ENCODE measurements at regions not wholly inside any gene's neighbourhood (a gene's known extent, or its start where the extent isn't known, plus 50 kb on each side); places are given as distances from the start of the nearest gene placed in this dataset.

DNA sequence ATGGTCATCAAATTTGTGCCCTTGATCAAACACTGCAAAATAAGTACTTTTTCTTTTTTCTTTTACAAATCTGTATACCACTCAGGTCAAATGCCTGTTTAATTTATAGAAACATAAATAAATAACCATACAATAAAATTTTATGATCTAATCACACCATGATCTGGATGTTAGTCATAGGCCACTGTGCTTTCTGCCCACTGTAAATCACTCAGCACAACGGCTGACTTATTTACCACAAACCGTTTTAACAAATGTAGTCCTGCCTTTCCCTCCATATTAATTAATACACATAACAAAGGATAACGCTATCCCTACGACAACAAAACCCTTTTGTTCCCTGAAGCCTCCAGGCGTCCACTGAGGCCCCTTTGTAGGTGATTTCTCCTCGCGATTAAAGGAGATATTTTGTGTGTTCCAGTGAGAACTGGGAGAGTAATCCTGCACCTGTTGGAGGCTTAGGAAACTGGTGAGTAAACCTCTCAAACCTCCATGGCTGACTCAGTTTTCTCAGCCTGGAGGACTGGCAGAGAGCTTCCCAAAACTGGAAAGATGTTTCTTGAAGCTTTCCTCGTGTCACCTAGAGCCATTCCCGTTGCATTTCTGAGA is 477.1 kb upstream of the SGCG start:
- FAIRE-seq, result no peak

DNA sequence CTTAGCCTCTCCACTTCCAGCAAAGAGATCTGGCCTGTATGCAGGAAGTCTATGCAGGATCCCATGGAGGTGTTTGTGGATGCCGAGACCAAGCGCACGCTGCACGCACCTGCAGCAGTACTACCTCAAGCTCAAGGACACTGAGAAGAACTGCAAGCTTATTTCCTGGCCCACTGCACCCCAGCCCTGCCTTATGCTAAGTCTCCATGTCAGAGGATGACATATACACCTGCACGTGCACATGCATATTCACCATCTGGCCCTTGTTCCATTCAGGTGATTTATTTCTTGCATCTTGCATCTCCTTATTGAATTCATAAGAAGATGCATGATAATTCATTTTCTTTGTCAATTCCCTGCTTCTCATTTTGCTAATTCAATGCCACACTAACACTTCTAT is 472.8 kb upstream of the SGCG start:
- FAIRE-seq, result no peak

DNA sequence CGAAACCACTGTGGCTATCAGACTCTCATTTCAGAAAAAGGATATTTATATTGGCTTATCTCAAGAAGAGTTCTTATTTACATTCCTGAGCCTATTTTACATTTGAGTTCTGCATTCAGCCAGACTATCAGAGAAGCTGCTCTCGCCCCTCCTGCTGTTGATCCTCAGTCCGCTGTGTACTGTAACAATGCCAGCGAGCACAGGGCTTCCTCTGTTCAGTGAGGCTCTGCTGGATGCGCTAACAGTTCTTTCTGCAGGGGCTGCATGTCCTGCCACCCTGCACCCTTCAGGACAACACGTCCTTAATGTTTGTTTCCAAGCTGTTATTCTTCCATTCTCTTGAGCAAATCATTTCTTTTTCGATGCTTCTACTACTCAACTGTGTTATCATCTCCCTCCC is 463.7 kb upstream of the SGCG start:
- no peak for FAIRE-seq

DNA sequence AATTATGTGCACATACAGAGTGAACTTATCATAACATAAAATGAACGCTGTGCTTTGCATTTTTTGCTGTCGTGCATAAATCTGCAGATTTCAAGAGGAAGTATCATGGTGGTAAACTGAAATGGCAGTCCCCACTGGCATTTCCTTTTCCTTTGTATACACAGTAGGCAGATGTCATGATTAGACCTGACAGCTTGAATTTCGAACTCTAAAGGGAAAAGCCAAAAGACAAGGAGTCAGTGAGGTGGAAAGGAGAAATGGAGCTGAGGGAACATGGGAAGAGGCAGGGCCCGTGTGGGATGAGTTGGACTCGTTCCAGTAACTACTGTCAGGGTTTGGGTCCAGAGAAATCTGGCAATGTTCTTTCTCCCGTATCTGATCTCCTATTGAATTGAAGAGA is 454.1 kb upstream of the SGCG start:
- no peak for FAIRE-seq

DNA sequence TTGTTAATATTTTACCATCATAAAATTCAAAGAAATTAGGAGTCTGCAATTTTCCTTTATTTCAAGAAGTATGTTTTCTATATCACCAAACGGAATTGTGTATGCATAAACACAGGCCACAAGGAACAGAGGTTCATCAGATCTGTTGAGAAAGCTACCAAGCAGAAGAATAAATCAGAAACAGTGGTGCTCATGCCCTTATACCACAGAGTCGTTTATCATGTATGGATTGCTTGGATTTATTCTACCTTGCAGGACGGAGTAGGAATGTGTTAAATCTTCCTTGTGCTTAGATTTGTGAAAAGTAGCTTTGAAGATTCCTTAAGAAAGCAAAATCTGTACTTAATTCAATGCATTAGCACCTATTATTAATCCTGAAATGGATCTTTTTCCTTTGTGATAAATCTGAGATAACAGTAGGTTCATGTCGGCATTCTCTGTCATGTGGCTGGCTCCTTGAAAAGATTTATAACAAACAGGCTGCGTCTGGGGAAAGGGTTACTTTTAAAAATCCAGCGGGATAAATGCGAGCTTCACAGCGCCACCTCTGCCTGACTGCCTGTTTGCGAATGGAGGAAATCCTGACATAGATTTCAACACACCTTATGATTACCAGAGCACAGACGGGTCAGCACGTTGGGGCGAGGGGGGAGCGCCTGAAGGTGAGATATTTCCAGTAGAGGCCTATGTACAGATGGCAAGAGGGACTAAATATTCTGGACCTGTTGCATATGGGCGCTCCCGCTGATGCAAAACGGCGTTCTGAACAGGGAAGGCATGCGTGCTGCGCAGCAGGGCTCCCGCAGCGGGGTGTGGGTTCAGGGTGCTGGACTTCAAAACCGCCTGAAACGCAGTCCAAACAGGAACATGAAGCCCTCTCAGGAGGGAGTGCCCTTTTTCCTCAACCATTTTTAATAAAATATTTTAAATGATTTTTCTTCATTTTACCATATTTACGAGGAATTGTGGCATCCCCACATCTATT is 445.5 kb upstream of the SGCG start:
- no peak for FAIRE-seq

DNA sequence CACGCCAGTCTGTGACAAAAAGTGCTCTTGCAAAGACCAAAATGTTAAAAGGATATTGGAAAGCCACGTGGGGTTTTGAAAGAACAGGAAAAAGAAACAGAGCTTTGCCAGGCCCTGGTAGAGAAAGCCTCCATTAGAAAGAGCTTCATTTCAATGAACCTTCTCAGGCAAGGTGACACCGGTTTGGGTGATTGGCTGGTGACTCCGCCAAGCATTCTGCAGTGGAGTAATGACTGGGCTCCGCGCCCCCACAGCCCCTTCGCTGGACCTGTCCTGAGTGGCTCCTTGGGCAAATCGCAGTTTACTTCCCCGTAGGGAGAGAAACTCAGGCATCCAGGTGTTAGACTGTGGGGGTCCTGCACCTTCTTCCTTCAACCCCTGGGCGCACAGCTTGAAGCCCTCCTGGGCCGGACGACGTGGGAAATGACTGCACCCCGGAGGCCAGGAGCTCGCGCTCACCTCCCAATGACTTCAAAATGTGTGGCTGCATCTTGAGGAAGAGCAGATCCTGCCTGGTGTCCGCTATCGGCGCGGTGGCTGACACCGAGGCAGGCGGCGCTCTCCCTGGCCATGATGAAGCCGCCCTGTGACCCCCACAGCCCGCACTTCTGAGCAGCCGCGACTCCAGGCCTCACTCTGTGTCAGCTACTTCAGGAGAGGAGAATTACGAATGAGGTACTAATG is 444.6 kb upstream of the SGCG start:
- no peak for FAIRE-seq

DNA sequence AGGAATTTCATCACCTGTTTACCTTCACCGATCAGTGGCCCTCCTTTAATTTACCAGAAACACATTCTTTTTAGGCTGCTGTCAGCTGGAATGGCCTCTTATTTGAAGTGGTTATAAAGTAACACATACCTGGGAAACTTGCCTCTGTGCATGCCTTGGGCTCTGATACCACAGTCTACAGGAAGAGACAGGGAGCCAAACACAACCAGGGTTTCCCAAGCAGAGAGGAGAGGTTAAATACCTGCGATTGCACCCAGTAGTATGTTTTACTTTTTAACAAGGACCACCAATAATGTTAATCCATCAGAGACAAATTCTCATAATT is 444.0 kb upstream of the SGCG start:
- no peak for FAIRE-seq

DNA sequence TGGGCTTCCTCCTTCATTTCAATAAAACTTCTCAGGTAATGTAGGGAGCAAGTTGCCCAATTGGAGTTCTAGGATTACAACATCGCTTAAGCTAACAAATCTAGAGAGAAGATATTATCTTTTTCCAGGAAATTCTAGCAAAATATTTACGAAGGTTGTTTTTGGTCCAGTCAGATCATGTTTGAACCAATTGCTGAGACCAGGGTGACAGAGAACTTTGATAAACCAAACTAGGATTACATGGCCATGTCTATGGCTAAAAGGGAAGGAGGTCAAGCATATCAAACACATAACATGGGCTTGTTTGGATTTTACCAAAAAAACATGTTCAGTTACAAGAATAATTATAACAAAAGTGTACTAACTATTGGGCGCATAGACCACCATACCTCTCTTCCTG is 442.4 kb upstream of the SGCG start:
- FAIRE-seq, result no peak

DNA sequence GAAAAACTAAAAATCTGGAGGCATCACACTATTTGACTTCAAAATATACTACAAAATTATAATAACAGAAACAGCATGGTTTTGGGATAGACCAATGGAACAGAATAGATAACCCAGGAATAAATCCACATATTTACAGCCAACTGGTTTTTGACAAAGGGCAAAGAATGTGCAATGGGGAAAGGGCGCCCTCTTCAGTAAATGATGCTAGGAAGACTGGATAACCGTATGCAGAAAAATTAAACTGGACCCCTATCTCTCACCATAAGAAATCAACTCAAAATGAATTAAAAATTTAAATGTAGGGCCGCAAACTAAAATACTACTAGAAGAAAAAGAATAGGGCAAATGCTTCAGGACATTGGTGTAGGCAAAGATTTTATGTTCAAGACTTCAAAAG is 440.5 kb upstream of the SGCG start:
- FAIRE-seq, result no peak

DNA sequence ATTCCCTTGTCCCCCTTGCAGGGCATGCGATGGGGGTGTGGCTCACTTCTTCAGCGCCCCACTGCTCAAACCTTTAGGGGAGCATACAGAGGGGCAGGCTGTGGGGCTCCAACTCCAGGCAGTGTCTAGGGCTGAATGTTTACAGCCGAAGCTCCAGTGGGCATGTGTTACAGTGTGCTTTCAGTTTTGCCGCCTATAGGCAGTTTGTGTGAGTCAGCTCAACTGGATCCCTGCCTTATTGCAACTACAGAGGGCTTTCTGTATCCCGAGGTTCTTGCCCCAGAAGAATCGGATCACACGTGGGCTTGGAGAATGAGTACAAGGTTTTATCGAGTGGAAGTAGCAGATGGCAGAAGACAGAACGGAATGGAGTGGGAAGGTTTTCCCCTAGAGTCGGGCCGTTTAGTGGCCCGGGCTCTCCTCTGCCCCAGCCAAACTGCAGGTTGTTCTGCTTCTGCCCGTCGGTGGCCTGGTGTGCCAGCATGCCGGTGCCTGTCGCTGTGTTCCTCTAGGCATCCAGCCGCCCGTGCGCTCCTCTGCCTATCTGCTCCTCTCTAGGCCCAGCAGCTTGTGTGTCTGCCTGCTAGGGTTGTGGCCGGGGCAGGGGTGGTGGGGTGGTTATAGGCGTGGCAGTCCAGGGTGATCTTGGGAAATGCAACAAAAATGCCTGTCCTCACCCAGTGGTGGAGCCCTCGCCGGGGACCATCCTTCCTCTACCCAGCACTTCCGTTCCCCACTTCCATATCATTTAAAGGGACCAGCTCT is 435.9 kb upstream of the SGCG start:
- no peak for FAIRE-seq

DNA sequence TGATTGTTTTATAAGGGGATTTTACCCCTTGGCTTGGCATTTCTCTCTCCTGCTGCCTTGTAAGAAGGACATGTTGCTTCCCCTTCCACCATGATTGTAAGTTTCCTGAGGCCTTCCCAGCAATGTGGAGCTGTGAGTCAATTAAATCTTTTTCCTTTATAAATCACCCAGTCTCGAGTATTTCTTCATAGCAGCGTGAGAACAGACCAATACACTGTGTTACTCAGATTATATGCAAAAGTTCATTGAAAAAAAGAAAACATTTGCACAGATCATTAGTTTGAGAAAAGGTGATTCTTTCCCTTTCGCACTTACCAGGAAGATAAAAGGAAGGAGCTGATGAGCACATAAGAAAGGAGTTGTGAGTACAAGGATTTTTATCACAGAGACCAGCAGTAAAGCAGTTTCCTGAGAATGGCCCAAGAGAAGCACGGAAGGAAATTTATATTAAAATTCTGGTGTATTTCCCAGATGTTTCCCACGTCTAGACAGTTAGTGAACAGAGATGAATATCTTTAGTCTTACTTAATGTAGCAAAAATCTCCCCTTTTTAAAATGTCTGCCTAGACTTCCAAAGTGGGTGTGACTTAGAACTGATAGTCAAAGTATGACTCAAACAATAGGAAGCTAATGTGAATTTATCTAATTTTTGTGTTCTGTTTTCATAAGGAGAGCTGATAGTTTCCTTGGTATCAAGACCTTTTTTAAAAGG is 431.8 kb upstream of the SGCG start:
- no peak for FAIRE-seq

DNA sequence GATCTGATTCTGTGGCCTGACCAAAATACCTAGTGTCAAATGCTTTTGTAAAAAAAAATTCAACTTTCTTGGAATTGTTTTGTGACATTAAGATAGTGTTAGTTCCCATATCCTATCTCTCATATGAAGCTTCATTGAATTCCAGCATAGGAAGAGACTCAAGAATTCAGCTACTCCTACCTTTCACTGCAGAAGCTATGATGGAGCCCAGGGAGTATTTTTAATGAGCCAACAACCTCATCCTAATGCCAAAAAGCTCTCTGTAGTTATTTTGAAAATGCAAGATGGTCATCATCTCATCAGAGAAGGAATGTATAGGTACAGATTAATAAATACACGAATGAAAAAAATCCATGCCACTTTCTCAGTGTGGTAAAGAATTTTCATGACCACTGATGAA is 431.2 kb upstream of the SGCG start:
- FAIRE-seq, result no peak

DNA sequence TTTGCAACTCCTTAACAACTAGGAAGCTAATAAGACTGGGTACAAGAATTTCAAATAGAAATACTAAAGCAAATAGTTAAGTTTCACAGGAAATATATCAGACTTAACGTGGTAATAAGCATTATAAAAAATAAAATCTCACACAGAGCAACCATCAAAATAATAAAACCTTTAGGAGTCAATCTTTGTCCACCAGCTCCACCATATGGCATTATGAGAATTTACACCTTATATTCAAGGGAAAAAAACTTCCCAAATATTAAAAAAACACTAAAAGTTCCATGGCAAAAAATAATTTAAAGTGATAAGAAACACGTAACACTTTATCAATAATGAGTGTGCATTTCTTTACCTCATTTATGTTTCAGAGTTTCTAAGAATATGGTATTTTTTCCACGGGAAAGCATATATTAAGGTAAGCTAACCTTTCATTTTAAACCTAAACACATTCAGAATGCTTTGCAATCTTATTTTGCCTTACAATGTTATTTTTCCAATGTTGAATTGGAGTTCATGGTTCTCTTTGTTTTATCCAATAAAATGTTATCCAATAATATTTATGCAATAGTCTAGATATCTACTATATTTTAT is 423.2 kb upstream of the SGCG start:
- peak; percentile 86 for FAIRE-seq

DNA sequence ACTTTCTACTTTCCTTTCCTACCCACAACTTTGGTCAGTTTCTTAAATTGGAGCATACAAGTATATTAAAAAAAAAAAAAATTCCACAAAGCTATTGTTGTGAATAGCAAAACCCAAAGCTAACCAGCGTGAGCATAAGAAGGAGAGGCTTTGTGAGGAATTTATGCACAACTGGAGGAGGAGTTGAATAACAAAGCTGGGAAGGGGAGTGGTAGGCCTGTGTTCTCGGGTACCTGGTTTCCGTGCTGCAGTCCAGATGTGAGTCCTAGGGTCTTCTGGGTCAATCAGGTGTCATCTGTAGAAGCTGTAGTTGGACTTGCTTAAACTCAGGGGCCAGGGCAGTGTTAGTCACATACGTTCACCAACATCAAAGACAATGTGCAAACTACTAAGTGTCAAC is 422.5 kb upstream of the SGCG start:
- FAIRE-seq, result no peak

DNA sequence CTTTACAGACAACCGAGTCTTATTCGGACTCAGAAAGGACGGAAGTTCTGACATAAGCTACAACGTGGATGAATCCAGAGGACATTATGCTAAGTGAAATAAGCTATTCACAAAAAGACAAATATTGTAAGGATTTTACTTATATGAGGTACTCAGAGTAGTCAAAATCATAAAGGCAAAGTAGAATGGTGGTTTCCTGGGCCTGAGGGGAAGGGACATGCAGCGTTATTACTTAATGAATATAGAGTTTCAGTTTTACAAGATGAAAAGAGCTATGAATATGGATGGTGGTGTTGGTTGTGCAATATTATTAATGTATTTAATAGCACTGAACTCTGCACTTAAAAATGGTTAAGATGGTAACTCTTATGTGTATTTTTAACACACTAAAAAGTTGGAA is 419.1 kb upstream of the SGCG start:
- FAIRE-seq, result no peak

DNA sequence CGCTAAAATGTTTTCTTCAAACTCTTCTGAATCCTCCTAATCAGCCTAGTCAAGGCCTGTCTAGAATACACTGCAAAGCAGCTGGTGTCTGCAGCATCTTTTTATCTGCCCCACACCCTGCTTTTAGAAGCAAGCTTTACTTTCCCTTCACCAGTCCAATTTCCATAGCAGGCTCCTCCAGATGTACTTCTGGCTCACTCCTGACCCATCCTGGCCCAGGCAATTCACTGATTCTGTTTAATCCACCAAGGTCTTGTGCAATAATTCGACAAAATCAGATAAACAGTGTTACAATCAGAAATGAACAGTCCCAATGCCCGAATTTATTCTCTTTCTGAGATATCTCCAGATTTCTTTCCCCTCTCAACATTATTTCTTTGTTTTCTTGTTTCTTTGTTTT is 415.2 kb upstream of the SGCG start:
- no peak for FAIRE-seq

DNA sequence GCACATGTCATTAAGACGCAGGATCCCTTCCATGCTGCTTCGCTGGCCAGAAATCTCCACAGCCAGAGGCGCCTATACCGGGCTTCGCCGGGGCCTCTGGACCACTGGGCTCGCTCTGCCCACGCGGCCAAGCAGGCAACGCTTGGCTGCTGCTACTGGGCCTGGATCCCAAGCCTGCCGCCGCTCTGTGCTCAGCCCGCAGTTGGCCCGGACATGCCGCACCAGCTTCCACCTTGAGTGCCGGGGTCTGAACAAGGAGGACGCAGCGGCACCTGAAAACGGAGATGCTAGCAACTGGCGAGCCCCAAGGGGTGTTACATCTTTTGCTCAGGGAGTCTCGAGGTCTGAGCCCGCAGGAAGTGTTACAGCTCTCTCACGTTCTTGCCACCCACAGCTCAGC is 409.9 kb upstream of the SGCG start:
- no peak for FAIRE-seq

DNA sequence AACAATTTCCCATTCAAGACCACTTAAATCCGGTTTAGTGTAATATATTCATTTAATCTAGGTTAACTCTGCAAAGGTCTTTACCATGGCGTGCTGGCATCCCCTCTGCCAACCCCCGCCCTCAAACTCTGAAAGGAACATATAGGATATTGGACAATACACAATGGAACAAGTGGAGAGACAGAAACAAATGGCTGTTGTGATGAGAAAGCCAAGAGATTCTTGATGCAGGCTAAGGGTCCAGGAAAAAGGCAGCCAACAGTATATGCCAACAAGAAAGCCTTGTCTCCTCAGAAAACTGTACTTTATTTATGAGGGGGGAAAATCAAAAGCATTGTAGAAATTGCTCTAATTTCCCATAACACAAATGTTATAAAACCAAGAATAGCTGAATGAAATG is 407.3 kb upstream of the SGCG start:
- FAIRE-seq, result no peak

DNA sequence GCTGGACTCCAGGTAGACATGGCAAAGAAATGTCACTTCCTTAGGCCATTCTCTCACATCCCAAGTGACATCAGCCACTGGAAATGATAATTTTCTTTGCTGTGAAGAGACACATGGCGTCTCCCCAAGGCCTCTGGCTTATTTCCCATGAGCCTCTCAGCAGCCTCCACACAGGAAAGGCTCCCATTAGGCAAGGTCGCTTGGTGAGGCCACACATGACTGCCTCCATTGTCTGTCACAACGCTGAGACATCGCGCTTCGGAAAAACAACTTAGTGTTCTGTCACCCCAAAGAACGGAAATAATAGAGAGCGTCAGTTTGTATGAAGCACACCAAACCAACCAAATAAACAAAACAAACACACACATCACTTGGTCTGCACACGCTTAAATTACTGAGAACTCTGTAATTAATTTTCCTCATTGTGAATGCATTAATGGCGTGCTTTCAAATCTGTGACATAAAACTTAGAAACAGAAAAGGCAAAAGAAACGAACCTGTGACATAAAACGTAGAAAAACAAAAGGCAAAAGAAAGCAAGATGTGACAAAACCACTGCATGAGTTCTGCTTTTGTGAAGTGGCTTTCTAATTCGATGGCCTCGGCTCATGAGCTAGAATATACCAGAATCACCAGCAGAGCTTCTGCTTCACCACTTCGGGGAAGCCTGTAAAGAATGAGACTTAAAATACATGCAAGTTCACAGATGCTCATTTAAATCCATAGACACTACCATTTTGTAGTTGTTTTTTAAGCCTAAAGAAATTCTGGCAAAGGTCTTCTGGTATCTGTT is 404.2 kb upstream of the SGCG start:
- no peak for FAIRE-seq

DNA sequence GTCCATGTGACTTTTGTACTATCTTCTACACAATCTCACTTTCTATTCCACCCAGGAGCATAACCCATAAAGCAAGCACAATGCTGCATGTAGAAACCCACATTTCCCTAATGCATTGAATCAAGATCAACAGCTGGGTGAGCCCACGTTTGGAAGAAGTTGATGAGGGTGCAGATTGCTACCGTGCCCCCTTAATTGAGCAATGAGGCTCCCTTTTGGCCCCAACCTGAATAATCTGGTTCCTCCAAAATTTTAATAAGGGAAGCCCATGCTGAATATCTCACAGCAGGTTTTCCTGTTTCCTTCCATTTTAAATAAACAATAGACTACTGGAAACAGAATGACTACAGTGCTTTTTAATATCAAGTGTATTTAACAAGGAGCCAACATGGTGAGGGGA is 403.6 kb upstream of the SGCG start:
- no peak for FAIRE-seq

DNA sequence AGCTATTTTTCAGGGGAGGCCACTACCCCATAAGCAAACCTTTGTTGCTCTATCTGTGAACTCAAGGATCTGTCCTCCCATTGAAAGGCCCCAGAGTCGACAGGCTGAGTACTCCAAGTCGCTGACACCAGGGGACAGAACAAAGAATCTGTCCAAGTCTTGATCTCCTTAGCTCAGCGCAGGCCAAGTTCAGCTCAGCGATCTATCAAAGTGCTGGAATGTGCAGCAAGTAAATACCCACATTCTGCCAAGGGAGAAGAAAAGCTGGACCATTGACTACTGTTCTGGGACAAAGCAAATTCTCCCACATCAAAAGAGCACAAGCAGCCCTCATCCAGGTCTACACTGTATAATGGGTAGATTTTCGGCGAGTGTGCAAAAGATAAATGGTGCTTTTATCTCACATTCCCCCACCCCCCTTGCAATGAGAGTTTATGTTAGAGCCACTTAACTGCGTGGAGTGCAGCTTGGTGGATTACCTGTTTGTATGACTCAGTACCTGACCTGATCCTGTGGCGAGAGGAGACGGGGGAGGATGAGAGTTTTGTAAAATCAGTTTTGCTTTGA is 391.7 kb upstream of the SGCG start:
- no peak for FAIRE-seq

All from TTC549 (cell line).